ENCODE measurements at regions not wholly inside any gene's neighbourhood (a gene's known extent, or its start where the extent isn't known, plus 50 kb on each side); places are given as distances from the start of the nearest gene placed in this dataset.

- DNase-seq (ENCODE audit: low read depth) = no peak
- no peak for TF ChIP-seq CTCF (conservative IDR thresholded peaks at IDR 0.05; ENCODE audit: low read length)
These were observed 268.7 kb downstream of the CHRM3 start for GRCh38 chr1:239655023-239655422.

GRCh38 chr1:239657291-239657690 is 270.9 kb downstream of the CHRM3 start:
- no peak for TF ChIP-seq CTCF (conservative IDR thresholded peaks at IDR 0.05; ENCODE audit: low read length)
- DNase-seq (ENCODE audit: low read depth) = no peak
- no peak overlapping the region for H3K4me3 ChIP-seq (ENCODE audit: low read length)

More at GRCh38 chr1:239655023-239655422, 268.7 kb downstream of the CHRM3 start:
- no peak overlapping the region for H3K4me3 ChIP-seq (ENCODE audit: low read length)

- H3K4me3 ChIP-seq (ENCODE audit: low read length) = no peak overlapping the region
- DNase-seq (ENCODE audit: low read depth) = no peak
- TF ChIP-seq CTCF (conservative IDR thresholded peaks at IDR 0.05; ENCODE audit: low read length) = no peak
These were observed 276.6 kb downstream of the CHRM3 start for GRCh38 chr1:239662950-239663349.

- no peak for DNase-seq (ENCODE audit: low read depth)
- no peak overlapping the region for H3K4me3 ChIP-seq (ENCODE audit: low read length)
- TF ChIP-seq CTCF (conservative IDR thresholded peaks at IDR 0.05; ENCODE audit: low read length) = no peak
These were observed 285.9 kb downstream of the CHRM3 start for GRCh38 chr1:239672256-239672655.

GRCh38 chr1:239675735-239676134 is 289.4 kb downstream of the CHRM3 start:
- no peak for DNase-seq (ENCODE audit: low read depth)
- no peak overlapping the region for H3K4me3 ChIP-seq (ENCODE audit: low read length)

GRCh38 chr1:239676522-239677273 is 290.3 kb downstream of the CHRM3 start:
- DNase-seq (ENCODE audit: low read depth) = no peak
- no peak overlapping the region for H3K4me3 ChIP-seq (ENCODE audit: low read length)
- no peak for TF ChIP-seq CTCF (conservative IDR thresholded peaks at IDR 0.05; ENCODE audit: low read length)

More at GRCh38 chr1:239675735-239676134, 289.4 kb downstream of the CHRM3 start:
- no peak for TF ChIP-seq CTCF (conservative IDR thresholded peaks at IDR 0.05; ENCODE audit: low read length)

GRCh38 chr1:239677362-239677761 is 291.0 kb downstream of the CHRM3 start:
- TF ChIP-seq CTCF (conservative IDR thresholded peaks at IDR 0.05; ENCODE audit: low read length) = no peak
- no peak overlapping the region for H3K4me3 ChIP-seq (ENCODE audit: low read length)
- no peak for DNase-seq (ENCODE audit: low read depth)

All from AG10803 (cell line).